HEK293T (cell line): ENCODE measurements at regions not wholly inside any gene's neighbourhood (a gene's known extent, or its start where the extent isn't known, plus 50 kb on each side); places are given as distances from the start of the nearest gene placed in this dataset.

Experiments
- CTCF ChIA-PET: fragments of 350-600 bp; formaldehyde crosslinking; extraction: SDS; loops from one replicate; lab custom pipeline; 2021; ENCODE audit warnings: antibody characterized with exemption, inconsistent platforms; lab: Yijun Ruan, JAX
- POLR2A ChIA-PET: fragments of 350-600 bp; formaldehyde crosslinking; extraction: SDS; loops from one replicate; lab custom pipeline; 2020; ENCODE audit warnings: antibody characterized with exemption, inconsistent platforms; lab: Yijun Ruan, JAX
- DNase-seq: peaks from one replicate; pipeline ENCODE4 v3.0.0; 2012; ENCODE audit warnings: mixed read lengths; ENCODE audit errors: extremely low spot score
- ARNT ChIP-seq: fragments of 450-650 bp; IDR thresholded peaks from 2 replicates; pipeline ENCODE4 v1.6.1; 2017; ENCODE audit warnings: mild to moderate bottlenecking
- BHLHE40 ChIP-seq: fragments of 450-650 bp; IDR thresholded peaks from 2 replicates; pipeline ENCODE4 v1.6.1; 2016; ENCODE audit warnings: mild to moderate bottlenecking, moderate library complexity, borderline replicate concordance
- CTBP1 ChIP-seq: fragments of 450-650 bp; IDR thresholded peaks from 2 replicates; pipeline ENCODE4 v1.6.1; 2016; ENCODE audit warnings: borderline replicate concordance
- ELF4 ChIP-seq: fragments of 450-650 bp; IDR thresholded peaks from 2 replicates; pipeline ENCODE4 v1.6.1; 2017; ENCODE audit warnings: antibody characterized with exemption
- FOXA1 ChIP-seq: fragments of 450-650 bp; IDR thresholded peaks from 2 replicates; pipeline ENCODE4 v1.6.1; 2016; ENCODE audit warnings: mild to moderate bottlenecking
- FOXK2 ChIP-seq: fragments of 450-650 bp; IDR thresholded peaks from 2 replicates; pipeline ENCODE4 v1.6.1; 2016; ENCODE audit warnings: mild to moderate bottlenecking
- FOXM1 ChIP-seq: fragments of 450-650 bp; IDR thresholded peaks from 2 replicates; pipeline ENCODE4 v1.6.1; 2017; ENCODE audit warnings: mild to moderate bottlenecking, borderline replicate concordance
- HDGF ChIP-seq: fragments of 450-650 bp; IDR thresholded peaks from 2 replicates; pipeline ENCODE4 v1.6.1; 2017; ENCODE audit warnings: antibody characterized with exemption, borderline replicate concordance
- L3MBTL2 ChIP-seq: fragments of 450-650 bp; conservative IDR thresholded peaks from 2 replicates; pipeline ENCODE4 v1.6.1; 2016; ENCODE audit warnings: mild to moderate bottlenecking
- LEF1 ChIP-seq: fragments of 450-650 bp; IDR thresholded peaks from 2 replicates; pipeline ENCODE4 v1.6.1; 2017; ENCODE audit warnings: mild to moderate bottlenecking, borderline replicate concordance
- NFRKB ChIP-seq: fragments of 450-650 bp; IDR thresholded peaks from 2 replicates; pipeline ENCODE4 v1.6.1; 2016; ENCODE audit warnings: mild to moderate bottlenecking, moderate library complexity
- PKNOX1 ChIP-seq: fragments of 450-650 bp; IDR thresholded peaks from 2 replicates; pipeline ENCODE4 v1.6.1; 2016
- SP1 ChIP-seq: fragments of 450-650 bp; IDR thresholded peaks from 2 replicates; pipeline ENCODE4 v1.6.1; 2017
- SUZ12 ChIP-seq: fragments of 450-650 bp; IDR thresholded peaks from 2 replicates; pipeline ENCODE4 v1.6.1; 2016; ENCODE audit warnings: mild to moderate bottlenecking
- TARDBP ChIP-seq: fragments of 450-650 bp; IDR thresholded peaks from 2 replicates; pipeline ENCODE4 v1.6.1; 2016
- ZNF384 ChIP-seq: fragments of 450-650 bp; IDR thresholded peaks from 2 replicates; pipeline ENCODE4 v1.6.1; 2016

- no peak for TF ChIP-seq HDGF
- TF ChIP-seq TARDBP, result no peak
- TF ChIP-seq SUZ12, result no peak
- TF ChIP-seq L3MBTL2, result no peak
- TF ChIP-seq FOXM1, result no peak
- POLR2A ChIA-PET, result no interaction called here
- DNase-seq, result no peak
- CTCF ChIA-PET, result no interaction called here
Observed at GRCh38 chr12:92431146-92431545, 271.6 kb upstream of the PLEKHG7 start.

GRCh38 chr12:92426332-92426731 is 276.5 kb upstream of the PLEKHG7 start:
- DNase-seq, result no peak
- POLR2A ChIA-PET, result no interaction called here
- CTCF ChIA-PET, result no interaction called here
- no peak for TF ChIP-seq SP1
- no peak for TF ChIP-seq FOXA1
- TF ChIP-seq BHLHE40, result no peak
- no peak for TF ChIP-seq ARNT
- no peak for TF ChIP-seq L3MBTL2
- no peak for TF ChIP-seq FOXK2
- TF ChIP-seq CTBP1, result no peak
- no peak for TF ChIP-seq LEF1
- no peak for TF ChIP-seq ELF4
- no peak for TF ChIP-seq HDGF
- no peak for TF ChIP-seq SUZ12
- no peak for TF ChIP-seq PKNOX1
- TF ChIP-seq TARDBP, result no peak
- TF ChIP-seq FOXM1, result no peak
- TF ChIP-seq NFRKB, result no peak
- no peak for TF ChIP-seq ZNF384

- no peak for DNase-seq
- CTCF ChIA-PET, result no interaction called here
- POLR2A ChIA-PET, result interaction anchor here (0.7 kb wide), 1 partner anchor 279 kb away, joined by 3 read pairs; the partner anchor contains the start of gene BTG1
Observed at GRCh38 chr12:92425165-92425564, 277.6 kb upstream of the PLEKHG7 start.

GRCh38 chr12:92424338-92424737 is 278.5 kb upstream of the PLEKHG7 start:
- no peak for DNase-seq
- CTCF ChIA-PET, result no interaction called here
- POLR2A ChIA-PET, result no interaction called here
- no peak for TF ChIP-seq L3MBTL2
- no peak for TF ChIP-seq LEF1
- no peak for TF ChIP-seq PKNOX1
- TF ChIP-seq HDGF, result no peak
- no peak for TF ChIP-seq CTBP1
- TF ChIP-seq SUZ12, result no peak
- no peak for TF ChIP-seq FOXA1
- no peak for TF ChIP-seq TARDBP
- TF ChIP-seq ZNF384, result no peak
- TF ChIP-seq FOXK2, result no peak
- TF ChIP-seq ARNT, result no peak
- TF ChIP-seq BHLHE40, result no peak
- TF ChIP-seq ELF4, result no peak
- TF ChIP-seq FOXM1, result no peak
- TF ChIP-seq SP1, result no peak
- TF ChIP-seq NFRKB, result no peak

More at GRCh38 chr12:92425165-92425564, 277.6 kb upstream of the PLEKHG7 start:
- TF ChIP-seq PKNOX1, result no peak
- TF ChIP-seq BHLHE40, result no peak

- DNase-seq, result no peak
Observed at GRCh38 chr12:92421701-92422100, 276.1 kb upstream of the BTG1 start.

More at GRCh38 chr12:92421701-92422100, 276.1 kb upstream of the BTG1 start:
- ChIA-PET CTCF (no interaction called here), POLR2A (no interaction called here)
- TF ChIP-seq ELF4 (no peak), LEF1 (no peak), FOXM1 (no peak), ARNT (no peak), ZNF384 (no peak), HDGF (no peak), SP1 (no peak), BHLHE40 (no peak), FOXA1 (no peak), NFRKB (no peak), SUZ12 (no peak), FOXK2 (no peak), PKNOX1 (no peak)
